Adrenal gland (tissue), 9 donors: ENCODE measurements at regions not wholly inside any gene's neighbourhood (a gene's known extent, or its start where the extent isn't known, plus 50 kb on each side); places are given as distances from the start of the nearest gene placed in this dataset.

ENCODE experiments used
- DNase-seq, 7 donors: peaks; one replicate each; pipeline ENCODE4 v3.0.0-alpha.2; 2019 to 2020
- H3K27ac ChIP-seq, 5 donors: fragments of 200-600 bp; sonication (generic) in 4 of 5; 1 replicate in 3 of 5; 2 replicates in 2 of 5; pipeline versions ENCODE4 v1.5.1 to v1.8.0; 2016 to 2020; ENCODE audit warnings: mild to moderate bottlenecking in 1 of 5
- H3K27me3 ChIP-seq: fragments of 200-600 bp; 2 replicates; pipeline ENCODE4 v1.8.0; 2021
- H3K36me3 ChIP-seq, 2 donors: fragments of 200-600 bp; replicated peaks in 1 of 2; 1 replicate in 1 of 2; 2 replicates in 1 of 2; pipeline versions ENCODE4 v1.5.1 to v1.8.0; 2018 to 2022
- H3K4me1 ChIP-seq, 2 donors: fragments of 200-600 bp; replicated peaks in 1 of 2; 1 replicate in 1 of 2; 2 replicates in 1 of 2; pipeline versions ENCODE4 v1.5.1 to v1.8.0; 2018 to 2021
- H3K4me3 ChIP-seq, 4 donors: fragments of 200-600 bp; sonication (generic) in 3 of 4; one replicate each; pipeline ENCODE4 v1.5.1; 2016 to 2018
- H3K9me3 ChIP-seq, 3 donors: fragments of 200-600 bp; sonication (generic) in 1 of 3; replicated peaks in 1 of 3; 1 replicate in 2 of 3; 2 replicates in 1 of 3; pipeline versions ENCODE4 v1.5.1 to v1.8.0; 2016 to 2021
- POLR2A ChIP-seq, 2 donors: fragments of 450-650 bp; IDR thresholded peaks; one replicate each; pipeline ENCODE4 v1.6.1; 2017; ENCODE audit warnings: antibody characterized with exemption in 2 of 2, mild to moderate bottlenecking in 2 of 2, moderate library complexity in 1 of 2
- WGBS, 4 donors: extraction: QIAGEN DNeasy Blood & Tissue Kit in 2 of 4; methylation state at CpG; one replicate each; pipeline versions ENCODE4 v1.1.5 to v1.1.7; 2013 to 2017; 5-methylcytosine and 5-hydroxymethylcytosine counted together
- intact Hi-C, 2 donors: fragments of 100-400 bp; cut with DNase I; formaldehyde crosslinking; loops; one replicate each; pipeline versions ENCODE4 v1.14.1 to v1.15.0; 2022 to 2023
- TF ChIP-seq, protein P1 (sequence below), 6 experiments: fragments of 450-650 bp in 4 of 6; fragments of 200-600 bp in 2 of 6; sonication (generic) in 1 of 6; IDR thresholded peaks; 1 replicate in 5 of 6; 2 replicates in 1 of 6; pipeline versions ENCODE4 v1.5.1 to v1.8.0; 2016 to 2021; ENCODE audit warnings: antibody characterized with exemption in 6 of 6, mild to moderate bottlenecking in 2 of 6, moderate library complexity in 1 of 6
- donor health status: healthy with polysubstance abuse.
- donor health status: Bipolar disorder and iron deficiency.
- donor health status: DM: yes; HTN: yes; CAD: no.
- donor health status: DM: no; HTN: no; CAD: no.
- donor health status: DM: no; HTN: no; CAD: no.

GRCh38 chr15:62828364-62828763, 214.2 kb upstream of the TPM1 start:
- no peaks in the 10 kb centered on the region for H3K9me3 ChIP-seq
- H3K36me3 ChIP-seq, result no peaks in the 10 kb centered on the region
- no peaks in the 10 kb centered on the region for H3K4me1 ChIP-seq
- intact Hi-C loops, result no loop called here
- TF ChIP-seq POLR2A (IDR thresholded peaks at IDR 0.05), result no peak
- TF ChIP-seq, protein P1, sequence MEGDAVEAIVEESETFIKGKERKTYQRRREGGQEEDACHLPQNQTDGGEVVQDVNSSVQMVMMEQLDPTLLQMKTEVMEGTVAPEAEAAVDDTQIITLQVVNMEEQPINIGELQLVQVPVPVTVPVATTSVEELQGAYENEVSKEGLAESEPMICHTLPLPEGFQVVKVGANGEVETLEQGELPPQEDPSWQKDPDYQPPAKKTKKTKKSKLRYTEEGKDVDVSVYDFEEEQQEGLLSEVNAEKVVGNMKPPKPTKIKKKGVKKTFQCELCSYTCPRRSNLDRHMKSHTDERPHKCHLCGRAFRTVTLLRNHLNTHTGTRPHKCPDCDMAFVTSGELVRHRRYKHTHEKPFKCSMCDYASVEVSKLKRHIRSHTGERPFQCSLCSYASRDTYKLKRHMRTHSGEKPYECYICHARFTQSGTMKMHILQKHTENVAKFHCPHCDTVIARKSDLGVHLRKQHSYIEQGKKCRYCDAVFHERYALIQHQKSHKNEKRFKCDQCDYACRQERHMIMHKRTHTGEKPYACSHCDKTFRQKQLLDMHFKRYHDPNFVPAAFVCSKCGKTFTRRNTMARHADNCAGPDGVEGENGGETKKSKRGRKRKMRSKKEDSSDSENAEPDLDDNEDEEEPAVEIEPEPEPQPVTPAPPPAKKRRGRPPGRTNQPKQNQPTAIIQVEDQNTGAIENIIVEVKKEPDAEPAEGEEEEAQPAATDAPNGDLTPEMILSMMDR (IDR thresholded peaks at IDR 0.05), result no peak
- H3K4me3 ChIP-seq, result no peak overlapping the region
- H3K27ac ChIP-seq, result no peak overlapping the region
- no peak for DNase-seq
- H3K27me3 ChIP-seq, result no peaks in the 10 kb centered on the region
- WGBS, 4 donors, result 89 to 100% (median 100%) methylated on average over 1 of the region's 1 CpG

DNA sequence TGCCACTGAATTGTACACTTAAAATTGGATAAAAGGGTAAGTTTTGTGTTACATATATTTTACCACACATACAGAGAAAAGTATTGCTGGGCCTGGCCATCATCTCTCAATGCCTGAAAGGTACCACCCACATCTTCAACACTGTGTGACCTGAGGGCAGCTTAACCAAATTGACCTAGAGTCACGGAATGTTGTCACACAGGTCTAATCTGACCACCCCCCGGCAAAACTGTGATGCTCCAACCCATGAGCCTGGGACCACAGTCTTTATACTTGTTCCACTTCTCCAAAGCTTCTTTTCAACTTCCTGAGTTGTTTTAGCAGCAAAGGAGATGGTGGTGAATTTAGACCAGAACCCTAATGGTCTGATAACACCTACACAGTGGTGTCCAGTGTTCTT, 210.3 kb upstream of the TPM1 start:
- Histone ChIP-seq H3K9me3 (no peaks in the 10 kb centered on the region), H3K36me3 (no peaks in the 10 kb centered on the region), H3K27me3 (no peaks in the 10 kb centered on the region), H3K4me1 (no peaks in the 10 kb centered on the region), H3K27ac (no peak overlapping the region), H3K4me3 (no peak overlapping the region)
- WGBS, 4 donors, result 84 to 100% (median 96%) methylated on average over 2 of the region's 2 CpGs
- intact Hi-C loops, result no loop called here
- no peak for TF ChIP-seq POLR2A (IDR thresholded peaks at IDR 0.05)
- TF ChIP-seq, protein P1 (IDR thresholded peaks at IDR 0.05), result no peak
- DNase-seq, result no peak

- Histone ChIP-seq H3K36me3 (no peaks in the 10 kb centered on the region), H3K27ac (no peak overlapping the region), H3K9me3 (no peaks in the 10 kb centered on the region), H3K27me3 (no peaks in the 10 kb centered on the region), H3K4me1 (no peaks in the 10 kb centered on the region), H3K4me3 (no peak overlapping the region)
- TF ChIP-seq, protein P1 (IDR thresholded peaks at IDR 0.05), result no peak
- TF ChIP-seq POLR2A (IDR thresholded peaks at IDR 0.05), result no peak
- 91 to 92% (median 92%) methylated on average over 9 to 12 of the region's 12 CpGs for WGBS, 4 donors
- no peak for DNase-seq
- intact Hi-C loops, result no loop called here
Measured at GRCh38 chr15:62833646-62834045, 208.9 kb upstream of the TPM1 start.

DNA sequence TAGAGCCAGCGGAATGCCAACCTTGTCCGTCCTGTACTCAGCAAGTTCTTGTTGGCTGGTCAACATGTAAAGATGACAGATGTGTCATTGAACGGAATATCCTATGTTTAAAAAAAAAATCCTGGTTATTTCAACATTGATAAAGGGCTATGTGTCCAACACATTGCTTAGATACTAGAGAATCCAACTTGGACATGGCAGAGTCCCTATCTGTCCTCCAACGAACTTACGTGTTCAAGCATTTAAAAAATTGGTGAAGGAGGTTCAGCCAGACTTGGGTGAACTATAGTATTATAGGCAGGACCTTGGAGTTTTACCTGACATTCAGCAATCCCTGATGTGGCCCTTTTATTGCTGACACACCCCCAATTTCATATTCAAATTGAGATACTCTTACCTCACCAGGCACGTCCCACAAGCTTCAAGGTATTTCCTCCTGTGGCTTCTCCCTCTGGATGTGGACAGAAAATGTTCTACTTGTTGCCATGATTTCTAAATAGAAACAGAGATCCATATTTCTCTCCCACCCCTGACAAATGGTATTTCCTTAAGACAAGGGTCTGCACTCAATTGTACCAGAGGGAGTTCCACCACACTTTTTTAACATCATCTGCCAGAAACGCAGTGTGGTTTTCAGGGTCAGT, 207.7 kb upstream of the TPM1 start:
- intact Hi-C loops, result no loop called here
- no peak for TF ChIP-seq POLR2A (IDR thresholded peaks at IDR 0.05)
- 89 to 98% (median 94%) methylated on average over 7 of the region's 7 CpGs for WGBS, 4 donors
- DNase-seq, result no peak
- Histone ChIP-seq H3K36me3 (no peaks in the 10 kb centered on the region), H3K9me3 (no peaks in the 10 kb centered on the region), H3K4me1 (no peaks in the 10 kb centered on the region), H3K27me3 (no peaks in the 10 kb centered on the region), H3K27ac (no peak overlapping the region), H3K4me3 (no peak overlapping the region)

- H3K9me3 ChIP-seq, result no peaks in the 10 kb centered on the region
- TF ChIP-seq, protein P1 (IDR thresholded peaks at IDR 0.05), result no peak
- no peak for TF ChIP-seq POLR2A (IDR thresholded peaks at IDR 0.05)
- no peak overlapping the region for H3K4me3 ChIP-seq
- peaks cover 0 to 3% of the 10 kb centered on the region in 2 donors for H3K36me3 ChIP-seq
- H3K4me1 ChIP-seq, result no peaks in the 10 kb centered on the region
- DNase-seq, result no peak
- no peak overlapping the region for H3K27ac ChIP-seq
- WGBS, 4 donors, result 84 to 95% (median 89%) methylated on average over 7 to 8 of the region's 8 CpGs
- H3K27me3 ChIP-seq, result no peaks in the 10 kb centered on the region
- intact Hi-C loops, result no loop called here
Measured at GRCh38 chr15:62835351-62835750, 207.2 kb upstream of the TPM1 start.
